Lower leg skin (tissue), 3 donors: ENCODE measurements at regions not wholly inside any gene's neighbourhood (a gene's known extent, or its start where the extent isn't known, plus 50 kb on each side); places are given as distances from the start of the nearest gene placed in this dataset.

ENCODE experiments used
- POLR2A ChIP-seq, 2 donors: fragments of 450-650 bp; IDR thresholded peaks; one replicate each; pipeline ENCODE4 v1.6.1; 2016 to 2017; ENCODE audit warnings: antibody characterized with exemption in 2 of 2, mild to moderate bottlenecking in 1 of 2, moderate library complexity in 1 of 2
- TF ChIP-seq, protein P1 (sequence below), 3 donors: fragments of 450-650 bp; IDR thresholded peaks; one replicate each; pipeline ENCODE4 v1.5.1; 2016; ENCODE audit warnings: antibody characterized with exemption in 3 of 3, mild to moderate bottlenecking in 3 of 3, moderate library complexity in 2 of 3

DNA sequence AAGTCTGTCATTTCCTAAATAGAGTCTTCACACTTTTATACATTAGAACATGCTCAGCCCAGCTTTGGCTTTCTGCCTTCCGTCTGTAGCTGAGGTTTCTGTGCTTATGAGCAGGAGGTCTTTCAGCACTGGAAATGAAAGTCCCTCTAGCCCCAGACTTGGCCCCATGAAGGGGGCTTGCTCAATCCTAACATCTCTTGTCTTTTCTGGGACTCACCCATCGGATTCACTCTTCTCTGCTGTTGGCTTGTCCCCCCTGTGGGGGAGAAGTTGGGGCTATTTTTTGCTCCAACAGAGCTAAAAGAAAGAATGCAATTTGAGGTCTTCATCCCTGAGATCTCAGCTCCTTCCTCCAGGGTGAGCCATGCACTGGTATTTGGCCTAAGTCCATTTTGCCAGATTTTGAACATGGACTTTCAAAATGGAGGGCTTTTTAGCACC lies 177.7 kb downstream of the MRPL14 start:
- TF ChIP-seq, protein P1, sequence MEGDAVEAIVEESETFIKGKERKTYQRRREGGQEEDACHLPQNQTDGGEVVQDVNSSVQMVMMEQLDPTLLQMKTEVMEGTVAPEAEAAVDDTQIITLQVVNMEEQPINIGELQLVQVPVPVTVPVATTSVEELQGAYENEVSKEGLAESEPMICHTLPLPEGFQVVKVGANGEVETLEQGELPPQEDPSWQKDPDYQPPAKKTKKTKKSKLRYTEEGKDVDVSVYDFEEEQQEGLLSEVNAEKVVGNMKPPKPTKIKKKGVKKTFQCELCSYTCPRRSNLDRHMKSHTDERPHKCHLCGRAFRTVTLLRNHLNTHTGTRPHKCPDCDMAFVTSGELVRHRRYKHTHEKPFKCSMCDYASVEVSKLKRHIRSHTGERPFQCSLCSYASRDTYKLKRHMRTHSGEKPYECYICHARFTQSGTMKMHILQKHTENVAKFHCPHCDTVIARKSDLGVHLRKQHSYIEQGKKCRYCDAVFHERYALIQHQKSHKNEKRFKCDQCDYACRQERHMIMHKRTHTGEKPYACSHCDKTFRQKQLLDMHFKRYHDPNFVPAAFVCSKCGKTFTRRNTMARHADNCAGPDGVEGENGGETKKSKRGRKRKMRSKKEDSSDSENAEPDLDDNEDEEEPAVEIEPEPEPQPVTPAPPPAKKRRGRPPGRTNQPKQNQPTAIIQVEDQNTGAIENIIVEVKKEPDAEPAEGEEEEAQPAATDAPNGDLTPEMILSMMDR (IDR thresholded peaks at IDR 0.05): no peak
- no peak for TF ChIP-seq POLR2A (IDR thresholded peaks at IDR 0.05)
